Thoracic aorta (tissue), 2 donors: ENCODE measurements at regions not wholly inside any gene's neighbourhood (a gene's known extent, or its start where the extent isn't known, plus 50 kb on each side); places are given as distances from the start of the nearest gene placed in this dataset.

ENCODE experiments used
- ATAC-seq: fragments of 150-250 bp; one replicate; pipeline ENCODE4 v1.8.0; 2017; ENCODE audit warnings: low read depth; ENCODE audit not compliant: insufficient number of reproducible peaks, low FRiP score
- DNase-seq: peaks from one replicate; pipeline ENCODE4 v3.0.0-alpha.2; 2020; ENCODE audit warnings: low spot score
- H3K27ac ChIP-seq, 2 donors: fragments of 200-600 bp; sonication (generic); 1 replicate in 1 of 2; 2 replicates in 1 of 2; pipeline ENCODE4 v1.5.1; 2016; ENCODE audit warnings: mild to moderate bottlenecking in 2 of 2, moderate library complexity in 2 of 2
- H3K27me3 ChIP-seq: fragments of 200-600 bp; sonication (generic); replicated peaks from 2 replicates; pipeline ENCODE4 v1.6.0; 2016; ENCODE audit warnings: mild to moderate bottlenecking; ENCODE audit not compliant: insufficient read depth
- H3K36me3 ChIP-seq: fragments of 200-600 bp; sonication (generic); one replicate; pipeline ENCODE4 v1.5.1; 2016
- H3K4me1 ChIP-seq, 2 donors: fragments of 200-600 bp; sonication (generic); 1 replicate in 1 of 2; 2 replicates in 1 of 2; pipeline versions ENCODE4 v1.5.1 to v1.6.0; 2016; ENCODE audit warnings: low read depth in 2 of 2, mild to moderate bottlenecking in 1 of 2; ENCODE audit not compliant: control insufficient read depth in 1 of 2
- H3K4me3 ChIP-seq: fragments of 200-600 bp; sonication (generic); 2 replicates; pipeline ENCODE4 v1.5.1; 2016; ENCODE audit warnings: mild to moderate bottlenecking
- H3K9me3 ChIP-seq: fragments of 200-600 bp; sonication (generic); 2 replicates; pipeline ENCODE4 v1.5.1; 2016
- TF ChIP-seq, protein P1 (sequence below): fragments of 200-600 bp; sonication (generic); IDR thresholded peaks from one replicate; pipeline ENCODE4 v1.5.1; 2019; ENCODE audit warnings: antibody characterized with exemption

DNA sequence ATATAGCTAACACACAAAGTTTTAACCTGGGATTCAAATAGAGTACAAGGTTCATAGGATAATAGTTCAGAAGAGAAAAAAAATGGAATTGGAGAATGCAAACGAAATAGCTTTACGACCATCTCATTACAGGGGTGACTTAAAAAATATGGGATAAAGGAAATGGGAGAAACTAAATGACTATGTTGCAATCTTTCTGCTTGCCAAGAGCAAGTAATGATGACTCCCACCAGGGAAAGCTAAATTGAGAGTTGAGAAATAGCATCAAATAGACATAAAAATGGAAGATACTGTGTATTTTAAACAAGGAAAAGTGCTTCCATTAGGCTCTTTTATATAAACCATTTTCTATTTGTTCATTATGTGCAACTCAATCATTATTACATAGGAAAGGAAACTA, 155.7 kb upstream of the ATXN7L3B start:
- DNase-seq = no peak
- Histone ChIP-seq H3K4me3 (no peak overlapping the region), H3K36me3 (no peaks in the 10 kb centered on the region), H3K27me3 (no peaks in the 10 kb centered on the region), H3K9me3 (no peaks in the 10 kb centered on the region), H3K27ac (no peak overlapping the region), H3K4me1 (no peaks in the 10 kb centered on the region)
- TF ChIP-seq, protein P1, sequence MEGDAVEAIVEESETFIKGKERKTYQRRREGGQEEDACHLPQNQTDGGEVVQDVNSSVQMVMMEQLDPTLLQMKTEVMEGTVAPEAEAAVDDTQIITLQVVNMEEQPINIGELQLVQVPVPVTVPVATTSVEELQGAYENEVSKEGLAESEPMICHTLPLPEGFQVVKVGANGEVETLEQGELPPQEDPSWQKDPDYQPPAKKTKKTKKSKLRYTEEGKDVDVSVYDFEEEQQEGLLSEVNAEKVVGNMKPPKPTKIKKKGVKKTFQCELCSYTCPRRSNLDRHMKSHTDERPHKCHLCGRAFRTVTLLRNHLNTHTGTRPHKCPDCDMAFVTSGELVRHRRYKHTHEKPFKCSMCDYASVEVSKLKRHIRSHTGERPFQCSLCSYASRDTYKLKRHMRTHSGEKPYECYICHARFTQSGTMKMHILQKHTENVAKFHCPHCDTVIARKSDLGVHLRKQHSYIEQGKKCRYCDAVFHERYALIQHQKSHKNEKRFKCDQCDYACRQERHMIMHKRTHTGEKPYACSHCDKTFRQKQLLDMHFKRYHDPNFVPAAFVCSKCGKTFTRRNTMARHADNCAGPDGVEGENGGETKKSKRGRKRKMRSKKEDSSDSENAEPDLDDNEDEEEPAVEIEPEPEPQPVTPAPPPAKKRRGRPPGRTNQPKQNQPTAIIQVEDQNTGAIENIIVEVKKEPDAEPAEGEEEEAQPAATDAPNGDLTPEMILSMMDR = no peak
- ATAC-seq = no peak

DNA sequence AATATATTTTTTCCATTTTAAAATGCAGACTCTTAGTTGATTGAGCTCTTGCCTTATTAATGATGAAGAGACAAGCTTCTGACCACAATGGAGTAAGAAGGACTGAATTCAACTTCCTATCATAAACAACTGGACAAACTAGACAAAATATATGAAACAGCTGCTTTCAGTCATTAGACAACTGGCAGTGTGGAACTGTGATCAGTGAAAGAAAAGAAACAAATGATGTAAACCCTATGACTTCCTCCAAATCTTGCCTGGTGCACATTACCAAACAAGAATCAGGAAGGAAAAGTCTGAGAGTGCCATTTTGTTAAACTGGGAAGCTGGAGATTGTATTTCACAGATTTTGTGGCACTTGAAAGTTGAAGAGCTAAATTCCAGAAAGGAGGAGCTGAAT, 154.7 kb upstream of the ATXN7L3B start:
- DNase-seq = no peak
- no peak for ATAC-seq
- no peaks in the 10 kb centered on the region for H3K27me3 ChIP-seq
- no peak overlapping the region for H3K27ac ChIP-seq
- TF ChIP-seq, protein P1 = no peak
- no peaks in the 10 kb centered on the region for H3K9me3 ChIP-seq
- H3K4me1 ChIP-seq = no peaks in the 10 kb centered on the region
- H3K36me3 ChIP-seq = no peaks in the 10 kb centered on the region
- H3K4me3 ChIP-seq = no peak overlapping the region

DNA sequence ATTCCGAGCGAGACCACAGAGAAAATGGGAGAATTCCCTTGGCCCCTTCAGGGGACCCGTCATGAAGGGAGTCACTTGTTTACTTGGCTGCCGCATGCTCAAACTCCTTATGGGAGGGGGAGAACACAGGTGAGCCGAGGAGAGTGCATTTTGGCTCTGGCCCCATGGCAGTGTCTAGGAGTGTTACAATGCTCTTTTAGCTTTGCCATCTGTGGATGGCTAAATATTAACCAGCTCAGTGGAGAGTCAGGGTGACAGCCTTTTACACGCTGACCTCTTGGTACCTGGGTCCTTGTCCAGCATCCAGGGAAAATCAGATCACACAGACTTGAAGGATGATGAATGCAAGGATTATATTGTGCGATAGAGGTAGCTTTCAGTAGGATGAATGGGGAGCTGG, 146.4 kb upstream of the ATXN7L3B start:
- Histone ChIP-seq H3K9me3 (no peaks in the 10 kb centered on the region), H3K27me3 (no peaks in the 10 kb centered on the region), H3K27ac (no peak overlapping the region), H3K4me1 (no peaks in the 10 kb centered on the region), H3K36me3 (no peaks in the 10 kb centered on the region), H3K4me3 (no peak overlapping the region)
- no peak for ATAC-seq
- TF ChIP-seq, protein P1 = no peak
- no peak for DNase-seq

DNA sequence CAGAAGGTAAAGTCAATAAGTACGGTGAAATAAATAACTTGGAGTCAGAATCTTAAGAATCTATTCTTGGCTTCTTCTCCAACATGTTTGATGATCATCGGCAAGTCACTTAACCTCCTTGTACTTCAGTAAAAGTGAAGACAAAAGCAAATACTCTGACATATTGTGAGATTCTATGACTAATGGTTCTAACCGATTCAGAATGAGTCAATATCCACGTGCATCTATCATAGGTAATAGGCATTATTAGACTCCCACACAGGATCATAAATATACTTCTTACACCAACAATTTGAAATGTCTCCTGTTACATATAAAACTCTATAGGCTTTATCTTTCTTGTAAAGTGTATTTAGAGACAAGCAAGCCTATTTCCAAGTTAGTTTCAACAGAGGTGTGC, 144.4 kb upstream of the ATXN7L3B start:
- no peak overlapping the region for H3K27ac ChIP-seq
- H3K9me3 ChIP-seq = no peaks in the 10 kb centered on the region
- no peaks in the 10 kb centered on the region for H3K27me3 ChIP-seq
- H3K4me3 ChIP-seq = no peak overlapping the region
- H3K4me1 ChIP-seq = no peaks in the 10 kb centered on the region
- no peak for DNase-seq
- no peaks in the 10 kb centered on the region for H3K36me3 ChIP-seq
- ATAC-seq = no peak
- TF ChIP-seq, protein P1 = no peak

DNA sequence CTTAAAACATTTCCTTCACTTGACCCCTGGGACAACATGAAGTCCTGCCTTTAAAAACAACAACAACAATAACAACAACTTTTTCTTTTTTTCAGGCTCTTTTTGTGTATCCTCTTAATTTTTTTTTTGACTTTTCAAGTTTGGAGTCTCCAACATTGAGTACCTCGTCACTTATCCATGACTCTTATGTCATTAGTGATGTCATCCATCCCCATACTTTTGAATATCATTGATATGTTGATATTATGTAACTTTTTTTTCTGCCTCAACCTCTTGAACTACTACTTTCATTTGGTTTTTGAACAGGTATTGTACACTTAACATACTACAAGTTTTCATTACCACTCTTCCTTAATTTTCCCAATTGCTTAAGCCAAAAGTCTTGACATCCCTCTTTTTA, 143.0 kb upstream of the ATXN7L3B start:
- no peak for ATAC-seq
- no peaks in the 10 kb centered on the region for H3K36me3 ChIP-seq

More for the DNA sequence above, 143.0 kb upstream of the ATXN7L3B start:
- TF ChIP-seq, protein P1 = no peak
- DNase-seq = no peak
- Histone ChIP-seq H3K27me3 (no peaks in the 10 kb centered on the region), H3K9me3 (no peaks in the 10 kb centered on the region), H3K27ac (no peak overlapping the region), H3K4me3 (no peak overlapping the region), H3K4me1 (no peaks in the 10 kb centered on the region)
